ENCODE measurements at regions not wholly inside any gene's neighbourhood (a gene's known extent, or its start where the extent isn't known, plus 50 kb on each side); places are given as distances from the start of the nearest gene placed in this dataset.

DNA sequence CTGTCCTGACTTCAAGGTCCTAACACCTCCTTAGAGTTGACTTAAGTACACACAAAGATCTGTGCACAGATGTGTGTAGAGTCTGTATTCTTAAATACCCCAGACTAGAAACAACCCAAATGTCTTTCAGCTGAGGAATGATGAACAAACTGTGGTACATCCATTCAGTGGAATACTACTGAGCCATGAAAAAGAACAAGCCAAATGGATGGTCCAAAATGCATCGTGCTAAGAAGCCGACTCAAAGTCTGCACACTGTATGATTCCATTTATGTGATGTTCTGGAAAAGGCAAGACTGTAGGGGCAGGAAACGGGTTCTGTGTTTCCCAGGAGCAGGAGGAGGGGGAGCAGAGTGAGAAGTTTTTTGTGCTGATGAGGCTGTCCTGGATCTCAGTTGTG is 56.7 kb upstream of the LINC01488 start:
- DNase-seq (ENCODE audit: low read depth, low spot score), result no peak
- Histone ChIP-seq H3K9ac (replicated peaks; ENCODE audit: extremely low read depth, insufficient read depth, low read length) (no peak overlapping the region), H3K79me2 (ENCODE audit: control insufficient read depth, insufficient read depth, low read length) (no peaks in the 10 kb centered on the region), H3K27me3 (ENCODE audit: control insufficient read depth in 2 of 2, insufficient read depth in 2 of 2, low read length in 2 of 2) (no peaks in the 10 kb centered on the region), H3K4me2 (ENCODE audit: insufficient read depth, low read length) (no peak overlapping the region), H3K4me3 (replicated peaks in 1 of 3; ENCODE audit: insufficient read depth in 1 of 3, low read depth in 1 of 3, low read length in 3 of 3) (no peak overlapping the region), H3K27ac (ENCODE audit: insufficient read depth, low read depth, low read length) (no peak overlapping the region), H4K20me1 (replicated peaks; ENCODE audit: control insufficient read depth, extremely low read depth, insufficient read depth, low read length) (no peaks in the 10 kb centered on the region), H3K4me1 (ENCODE audit: control insufficient read depth, extremely low read depth, insufficient read depth, low read length) (no peaks in the 10 kb centered on the region), H3K36me3 (ENCODE audit: control insufficient read depth in 2 of 2, extremely low read depth in 1 of 2, insufficient read depth in 2 of 2, low read length in 2 of 2) (no peaks in the 10 kb centered on the region), H3K9me3 (replicated peaks; ENCODE audit: control insufficient read depth, insufficient read depth, low read length) (no peaks in the 10 kb centered on the region), H3K9me1 (replicated peaks; ENCODE audit: control insufficient read depth, extremely low read depth, insufficient read depth, low read length) (no peaks in the 10 kb centered on the region), H2AFZ (ENCODE audit: low read depth, low read length) (no peak overlapping the region)
- dilution Hi-C loops (cut with MboI; ENCODE audit: extremely low pct_ligation_motif_present, low sequenced_read_pairs), result no loop called here
- CTCF ChIA-PET, result no interaction called here
- BruUV-seq (replicated peaks), result no TSS peak
- POLR2A ChIA-PET, result no interaction called here
- no peak for FAIRE-seq
- intact Hi-C loops (cut with micrococcal nuclease), result no loop called here
- no peak for TF ChIP-seq FOS (IDR thresholded peaks at IDR 0.05; ENCODE audit: borderline replicate concordance, insufficient read depth, low read length)
- TF ChIP-seq MYC (IDR thresholded peaks at IDR 0.05; ENCODE audit: low read depth, low read length), result no peak
- no peak for TF ChIP-seq EZH2 (IDR thresholded peaks at IDR 0.05; ENCODE audit: borderline replicate concordance, low read depth, low read length, severe bottlenecking)
- TF ChIP-seq, protein P1, sequence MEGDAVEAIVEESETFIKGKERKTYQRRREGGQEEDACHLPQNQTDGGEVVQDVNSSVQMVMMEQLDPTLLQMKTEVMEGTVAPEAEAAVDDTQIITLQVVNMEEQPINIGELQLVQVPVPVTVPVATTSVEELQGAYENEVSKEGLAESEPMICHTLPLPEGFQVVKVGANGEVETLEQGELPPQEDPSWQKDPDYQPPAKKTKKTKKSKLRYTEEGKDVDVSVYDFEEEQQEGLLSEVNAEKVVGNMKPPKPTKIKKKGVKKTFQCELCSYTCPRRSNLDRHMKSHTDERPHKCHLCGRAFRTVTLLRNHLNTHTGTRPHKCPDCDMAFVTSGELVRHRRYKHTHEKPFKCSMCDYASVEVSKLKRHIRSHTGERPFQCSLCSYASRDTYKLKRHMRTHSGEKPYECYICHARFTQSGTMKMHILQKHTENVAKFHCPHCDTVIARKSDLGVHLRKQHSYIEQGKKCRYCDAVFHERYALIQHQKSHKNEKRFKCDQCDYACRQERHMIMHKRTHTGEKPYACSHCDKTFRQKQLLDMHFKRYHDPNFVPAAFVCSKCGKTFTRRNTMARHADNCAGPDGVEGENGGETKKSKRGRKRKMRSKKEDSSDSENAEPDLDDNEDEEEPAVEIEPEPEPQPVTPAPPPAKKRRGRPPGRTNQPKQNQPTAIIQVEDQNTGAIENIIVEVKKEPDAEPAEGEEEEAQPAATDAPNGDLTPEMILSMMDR (IDR thresholded peaks at IDR 0.05; ENCODE audit: extremely low read depth in 1 of 2, insufficient read depth in 1 of 2, low read depth in 1 of 2, low read length in 2 of 2), result no peak
- no peak for TF ChIP-seq JUN (IDR thresholded peaks at IDR 0.05; ENCODE audit: borderline replicate concordance, insufficient read depth, insufficient read length, low read depth)
- no peak for TF ChIP-seq POLR2A (IDR thresholded peaks at IDR 0.05; ENCODE audit: low read depth, low read length)
- no peak for TF ChIP-seq POLR2AphosphoS5 (IDR thresholded peaks at IDR 0.05; ENCODE audit: insufficient read depth, low read depth, low read length)
- no peak for TF ChIP-seq GATA2 (IDR thresholded peaks at IDR 0.05; ENCODE audit: insufficient read depth, insufficient read length, low read depth, low read length)
- TF ChIP-seq, protein P2, sequence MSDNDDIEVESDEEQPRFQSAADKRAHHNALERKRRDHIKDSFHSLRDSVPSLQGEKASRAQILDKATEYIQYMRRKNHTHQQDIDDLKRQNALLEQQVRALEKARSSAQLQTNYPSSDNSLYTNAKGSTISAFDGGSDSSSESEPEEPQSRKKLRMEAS (IDR thresholded peaks at IDR 0.05; ENCODE audit: insufficient read depth, insufficient read length), result no peak
